ENCODE measurements at regions not wholly inside any gene's neighbourhood (a gene's known extent, or its start where the extent isn't known, plus 50 kb on each side); places are given as distances from the start of the nearest gene placed in this dataset.
A peak's percentile ranks its signal among the peaks of the same experiment; 100 is the strongest.
"Not testable (repeated sequence)": the region's sequence is repeated elsewhere in the genome, so short reads cannot be mapped to it uniquely, and the experiment has no call there.

- peak; percentile 19 to 32 for DNase-seq (ENCODE audit: low read depth in 2 of 2, low spot score in 1 of 2)
These were observed 67.0 kb downstream of the CHRNA1 start for GRCh38 chr2:174697255-174697654.

- DNase-seq (ENCODE audit: low read depth in 2 of 2, low spot score in 1 of 2) = no peak
These were observed 69.4 kb downstream of the CHRNA1 start for GRCh38 chr2:174694920-174695319.

GRCh38 chr2:174694196-174694878, 69.9 kb downstream of the CHRNA1 start:
- DNase-seq (ENCODE audit: low read depth in 2 of 2, low spot score in 1 of 2) = no peak

- no peak for DNase-seq (ENCODE audit: low read depth in 2 of 2, low spot score in 1 of 2)
These were observed 70.9 kb downstream of the CHRNA1 start for GRCh38 chr2:174693344-174693743.

GRCh38 chr2:174692256-174692919, 71.9 kb downstream of the CHRNA1 start:
- no peak for DNase-seq (ENCODE audit: low read depth in 2 of 2, low spot score in 1 of 2)

- no peak for DNase-seq (ENCODE audit: low read depth in 2 of 2, low spot score in 1 of 2)
These were observed 73.0 kb downstream of the CHRNA1 start for GRCh38 chr2:174691201-174691779.

- DNase-seq (ENCODE audit: low read depth in 2 of 2, low spot score in 1 of 2) = no peak
These were observed 74.2 kb downstream of the CHRNA1 start for GRCh38 chr2:174690026-174690425.

GRCh38 chr2:174688079-174688478, 76.2 kb downstream of the CHRNA1 start:
- no peak for DNase-seq (ENCODE audit: low read depth in 2 of 2, low spot score in 1 of 2)

- DNase-seq (ENCODE audit: low read depth in 2 of 2, low spot score in 1 of 2) = no peak
These were observed 77.8 kb downstream of the CHRNA1 start for GRCh38 chr2:174686430-174686829.

- DNase-seq (ENCODE audit: low read depth in 2 of 2, low spot score in 1 of 2) = no peak
These were observed 80.9 kb downstream of the CHRNA1 start for GRCh38 chr2:174683392-174683759.

- peak; percentile 15 to 21 for DNase-seq (ENCODE audit: low read depth in 2 of 2, low spot score in 1 of 2)
These were observed 81.5 kb downstream of the CHRNA1 start for GRCh38 chr2:174682578-174683391.

- no peak for DNase-seq (ENCODE audit: low read depth in 2 of 2, low spot score in 1 of 2)
These were observed 82.2 kb downstream of the CHRNA1 start for GRCh38 chr2:174682007-174682577.

- no peak for DNase-seq (ENCODE audit: low read depth in 2 of 2, low spot score in 1 of 2)
These were observed 82.9 kb downstream of the CHRNA1 start for GRCh38 chr2:174681099-174682006.

GRCh38 chr2:174680221-174680620, 82.6 kb upstream of the WIPF1 start:
- DNase-seq (ENCODE audit: low read depth in 2 of 2, low spot score in 1 of 2) = no peak

- no peak for DNase-seq (ENCODE audit: low read depth in 2 of 2, low spot score in 1 of 2)
These were observed 80.8 kb upstream of the WIPF1 start for GRCh38 chr2:174678395-174678794.

GRCh38 chr2:174675615-174676014, 78.0 kb upstream of the WIPF1 start:
- DNase-seq (ENCODE audit: low read depth in 2 of 2, low spot score in 1 of 2) = no peak

- no peak for DNase-seq (ENCODE audit: low read depth in 2 of 2, low spot score in 1 of 2)
These were observed 76.3 kb upstream of the WIPF1 start for GRCh38 chr2:174673876-174674275.

- no peak for DNase-seq (ENCODE audit: low read depth in 2 of 2, low spot score in 1 of 2)
These were observed 75.8 kb upstream of the WIPF1 start for GRCh38 chr2:174673440-174673839.

GRCh38 chr2:174671532-174671931, 73.9 kb upstream of the WIPF1 start:
- not testable (repeated sequence) for DNase-seq (ENCODE audit: low read depth in 2 of 2, low spot score in 1 of 2)

GRCh38 chr2:174670446-174670845, 72.8 kb upstream of the WIPF1 start:
- no peak for DNase-seq (ENCODE audit: low read depth in 2 of 2, low spot score in 1 of 2)
